ENCODE measurements at regions not wholly inside any gene's neighbourhood (a gene's known extent, or its start where the extent isn't known, plus 50 kb on each side); places are given as distances from the start of the nearest gene placed in this dataset.
"Not testable (repeated sequence)": the region's sequence is repeated elsewhere in the genome, so short reads cannot be mapped to it uniquely, and the experiment has no call there.

DNA sequence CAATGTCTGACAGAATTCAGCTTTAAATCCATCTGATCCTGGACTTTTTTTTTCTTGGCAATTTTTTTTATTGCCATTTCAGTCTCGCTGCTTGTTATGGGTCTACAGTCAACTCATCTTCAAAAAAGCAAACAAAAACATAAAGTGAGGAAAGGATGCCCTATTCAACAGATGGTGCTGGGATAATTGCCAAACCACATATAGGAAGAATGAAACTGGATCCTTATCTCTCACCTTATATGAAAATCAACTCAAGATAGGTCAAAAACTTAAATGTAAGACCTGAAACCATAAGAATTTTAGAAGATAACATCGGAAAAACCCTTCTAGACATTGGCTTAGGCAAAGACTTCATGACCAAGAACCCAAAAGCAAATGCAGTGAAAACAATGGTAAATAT lies 389.1 kb upstream of the ST8SIA4 start:
- Histone ChIP-seq H3K27ac (no peak overlapping the region), H3K9me3 (no peaks in the 10 kb centered on the region), H3K27me3 (no peaks in the 10 kb centered on the region), H3K4me1 (no peaks in the 10 kb centered on the region), H3K36me3 (no peaks in the 10 kb centered on the region), H3K4me3 (no peak overlapping the region)
- no peak for TF ChIP-seq POLR2A (IDR thresholded peaks at IDR 0.05)
- TF ChIP-seq, protein P1, sequence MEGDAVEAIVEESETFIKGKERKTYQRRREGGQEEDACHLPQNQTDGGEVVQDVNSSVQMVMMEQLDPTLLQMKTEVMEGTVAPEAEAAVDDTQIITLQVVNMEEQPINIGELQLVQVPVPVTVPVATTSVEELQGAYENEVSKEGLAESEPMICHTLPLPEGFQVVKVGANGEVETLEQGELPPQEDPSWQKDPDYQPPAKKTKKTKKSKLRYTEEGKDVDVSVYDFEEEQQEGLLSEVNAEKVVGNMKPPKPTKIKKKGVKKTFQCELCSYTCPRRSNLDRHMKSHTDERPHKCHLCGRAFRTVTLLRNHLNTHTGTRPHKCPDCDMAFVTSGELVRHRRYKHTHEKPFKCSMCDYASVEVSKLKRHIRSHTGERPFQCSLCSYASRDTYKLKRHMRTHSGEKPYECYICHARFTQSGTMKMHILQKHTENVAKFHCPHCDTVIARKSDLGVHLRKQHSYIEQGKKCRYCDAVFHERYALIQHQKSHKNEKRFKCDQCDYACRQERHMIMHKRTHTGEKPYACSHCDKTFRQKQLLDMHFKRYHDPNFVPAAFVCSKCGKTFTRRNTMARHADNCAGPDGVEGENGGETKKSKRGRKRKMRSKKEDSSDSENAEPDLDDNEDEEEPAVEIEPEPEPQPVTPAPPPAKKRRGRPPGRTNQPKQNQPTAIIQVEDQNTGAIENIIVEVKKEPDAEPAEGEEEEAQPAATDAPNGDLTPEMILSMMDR (IDR thresholded peaks at IDR 0.05 in 4 of 5, conservative IDR thresholded peaks at IDR 0.05 in 1 of 5): no peak
- intact Hi-C loops (cut with DNase I; ENCODE audit: low total_unique reads): no loop called here
- DNase-seq (no peak), ATAC-seq (no peak)
- in situ Hi-C loops (cut with MboI; ENCODE audit: low sequenced_read_pairs in 4 of 4): no loop called here

DNA sequence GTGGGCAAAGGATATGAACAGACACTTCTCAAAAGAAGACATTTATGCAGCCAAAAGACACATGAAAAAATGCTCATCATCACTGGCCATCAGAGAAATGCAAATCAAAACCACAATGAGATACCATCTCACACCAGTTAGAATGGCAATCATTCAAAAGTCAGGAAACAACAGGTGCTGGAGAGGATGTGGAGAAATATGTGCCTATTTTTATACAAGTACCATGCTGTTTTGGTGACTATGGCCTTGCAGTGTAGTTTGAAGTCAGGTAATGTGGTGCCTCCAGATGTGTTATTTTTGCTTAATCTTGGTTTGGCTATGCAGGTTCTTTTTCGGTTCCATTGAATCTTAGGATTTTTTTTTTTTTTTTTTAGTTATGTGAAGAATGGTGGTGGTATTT lies 387.7 kb upstream of the ST8SIA4 start:
- in situ Hi-C loops (cut with MboI; ENCODE audit: low sequenced_read_pairs in 4 of 4); H3K27me3 ChIP-seq; H3K4me3 ChIP-seq; H3K36me3 ChIP-seq; H3K4me1 ChIP-seq; H3K27ac ChIP-seq; intact Hi-C loops (cut with DNase I; ENCODE audit: low total_unique reads); H3K9me3 ChIP-seq; DNase-seq; ATAC-seq: not testable (repeated sequence)

DNA sequence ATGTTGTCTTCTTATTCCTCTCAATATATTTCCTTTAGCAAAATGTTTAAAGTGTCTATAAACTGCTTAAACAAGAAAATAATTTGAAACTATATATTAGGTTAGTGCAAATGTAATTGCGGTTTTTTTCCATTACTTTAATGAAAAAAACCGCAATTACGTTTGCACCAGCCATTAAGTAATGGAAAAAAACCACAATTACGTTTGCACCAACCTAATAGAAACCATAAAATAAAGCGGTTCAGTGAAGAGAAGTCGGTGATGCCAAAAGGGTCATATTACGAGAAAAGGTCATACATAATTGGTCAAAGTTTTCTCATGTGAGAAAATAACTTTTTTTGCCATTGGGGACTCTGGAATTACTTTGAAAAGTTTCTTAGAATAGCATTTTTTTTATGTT lies 385.6 kb upstream of the ST8SIA4 start:
- H3K4me1 ChIP-seq: no peaks in the 10 kb centered on the region
- in situ Hi-C loops (cut with MboI; ENCODE audit: low sequenced_read_pairs in 4 of 4): no loop called here
- intact Hi-C loops (cut with DNase I; ENCODE audit: low total_unique reads): no loop called here
- no peak for DNase-seq
- H3K9me3 ChIP-seq: no peaks in the 10 kb centered on the region
- no peak overlapping the region for H3K4me3 ChIP-seq
- H3K36me3 ChIP-seq: no peaks in the 10 kb centered on the region
- no peak overlapping the region for H3K27ac ChIP-seq
- no peak for ATAC-seq
- TF ChIP-seq, protein P1 (IDR thresholded peaks at IDR 0.05 in 4 of 5, conservative IDR thresholded peaks at IDR 0.05 in 1 of 5): no peak
- TF ChIP-seq POLR2A (IDR thresholded peaks at IDR 0.05): no peak
- H3K27me3 ChIP-seq: no peaks in the 10 kb centered on the region

DNA sequence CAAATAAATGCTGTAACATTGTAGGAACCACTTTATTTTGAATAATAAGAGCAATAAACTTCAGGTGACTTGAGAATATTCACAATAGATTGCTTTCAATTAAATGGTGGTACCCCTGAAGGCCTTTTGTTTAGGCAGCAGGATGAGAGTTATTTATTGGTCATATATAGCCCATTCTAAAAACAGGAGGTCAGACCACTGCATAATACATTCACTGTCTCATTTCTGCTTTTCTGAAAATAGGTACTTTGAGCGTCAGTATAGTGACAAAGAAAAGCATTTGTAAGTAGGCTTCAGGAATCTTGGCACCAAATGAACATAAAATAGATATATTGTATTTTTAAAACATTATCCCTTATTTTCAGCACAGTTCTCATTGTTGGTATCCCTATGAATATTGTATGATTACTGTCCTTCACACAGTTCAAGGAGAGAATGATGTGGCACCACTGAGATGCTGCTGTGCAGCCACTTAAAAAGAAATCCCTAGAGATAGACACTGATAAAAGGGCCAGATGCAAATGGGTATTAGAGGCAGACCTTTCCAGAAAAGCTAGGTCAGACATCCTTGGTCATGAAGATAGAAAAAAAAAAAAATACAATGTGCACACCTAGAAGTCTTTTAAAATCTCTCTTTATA lies 381.8 kb upstream of the ST8SIA4 start:
- no peak overlapping the region for H3K27ac ChIP-seq
- in situ Hi-C loops (cut with MboI; ENCODE audit: low sequenced_read_pairs in 4 of 4) (no loop called here), intact Hi-C loops (cut with DNase I; ENCODE audit: low total_unique reads) (no loop called here)
- no peaks in the 10 kb centered on the region for H3K4me1 ChIP-seq
- H3K27me3 ChIP-seq: no peaks in the 10 kb centered on the region
- ATAC-seq (no peak), DNase-seq (no peak)
- H3K4me3 ChIP-seq: no peak overlapping the region
- no peaks in the 10 kb centered on the region for H3K36me3 ChIP-seq
- no peaks in the 10 kb centered on the region for H3K9me3 ChIP-seq
- TF ChIP-seq, protein P1 (IDR thresholded peaks at IDR 0.05 in 4 of 5, conservative IDR thresholded peaks at IDR 0.05 in 1 of 5): no peak
- no peak for TF ChIP-seq POLR2A (IDR thresholded peaks at IDR 0.05)

DNA sequence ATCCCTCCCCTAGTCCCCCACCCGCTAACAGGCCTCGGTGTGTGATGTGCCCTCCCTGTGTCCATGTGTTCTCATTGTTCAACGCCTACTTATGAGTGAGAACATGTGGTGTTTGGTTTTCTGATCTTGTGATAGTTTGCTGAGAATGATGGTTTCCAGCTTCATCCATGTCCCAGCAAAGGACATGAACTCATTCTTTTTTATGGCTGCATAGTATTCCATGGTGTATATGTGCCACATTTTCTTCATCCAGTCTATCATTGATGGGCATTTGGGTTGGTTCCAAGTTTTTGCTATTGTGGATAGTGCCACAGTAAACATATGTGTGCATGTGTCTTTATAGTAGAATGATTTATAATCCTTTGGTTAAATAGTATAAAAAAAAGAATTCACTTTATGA lies 380.9 kb upstream of the ST8SIA4 start:
- H3K4me1 ChIP-seq; intact Hi-C loops (cut with DNase I; ENCODE audit: low total_unique reads); H3K4me3 ChIP-seq; H3K9me3 ChIP-seq; H3K36me3 ChIP-seq; in situ Hi-C loops (cut with MboI; ENCODE audit: low sequenced_read_pairs in 4 of 4); H3K27ac ChIP-seq; H3K27me3 ChIP-seq; ATAC-seq; DNase-seq: not testable (repeated sequence)

DNA sequence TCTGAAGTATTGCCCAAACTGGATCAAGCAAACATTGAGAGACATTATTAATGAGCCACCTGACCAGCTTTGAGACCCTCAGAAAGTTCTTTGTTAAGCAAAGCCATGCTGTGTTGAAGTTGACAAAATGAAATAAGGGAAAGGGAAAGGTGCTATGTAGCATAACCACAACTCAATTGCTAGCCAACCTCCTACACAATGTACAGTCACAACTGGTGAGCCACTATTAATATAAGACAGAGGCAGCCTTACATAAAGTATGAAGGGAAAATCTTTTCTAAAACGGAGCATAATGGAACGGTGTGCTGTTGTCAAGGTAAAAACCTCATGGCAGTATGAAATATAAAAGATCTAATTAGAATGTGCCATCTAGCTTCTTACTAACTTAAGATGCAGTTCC lies 375.8 kb upstream of the ST8SIA4 start:
- TF ChIP-seq, protein P1 (IDR thresholded peaks at IDR 0.05 in 4 of 5, conservative IDR thresholded peaks at IDR 0.05 in 1 of 5): no peak
- no peak for TF ChIP-seq POLR2A (IDR thresholded peaks at IDR 0.05)
- ATAC-seq (no peak), DNase-seq (no peak)
- intact Hi-C loops (cut with DNase I; ENCODE audit: low total_unique reads): no loop called here
- Histone ChIP-seq H3K4me1 (no peaks in the 10 kb centered on the region), H3K27ac (no peak overlapping the region), H3K9me3 (no peaks in the 10 kb centered on the region), H3K4me3 (no peak overlapping the region), H3K36me3 (no peaks in the 10 kb centered on the region), H3K27me3 (no peaks in the 10 kb centered on the region)
- in situ Hi-C loops (cut with MboI; ENCODE audit: low sequenced_read_pairs in 4 of 4): no loop called here
